Kidney epithelial cell (primary cell): ENCODE measurements at regions not wholly inside any gene's neighbourhood (a gene's known extent, or its start where the extent isn't known, plus 50 kb on each side); places are given as distances from the start of the nearest gene placed in this dataset.

Experiments used
- DNase-seq: peaks from one replicate; pipeline ENCODE4 v3.0.0-alpha.2; 2010; ENCODE audit warnings: low read depth
- H3K27me3 ChIP-seq: 2 replicates; pipeline ENCODE4 v1.6.0; 2011; ENCODE audit warnings: low read length; ENCODE audit not compliant: control insufficient read depth, insufficient read depth
- H3K36me3 ChIP-seq: 2 replicates; pipeline ENCODE4 v1.5.1; 2011; ENCODE audit warnings: low read length; ENCODE audit not compliant: control insufficient read depth, insufficient read depth
- H3K4me3 ChIP-seq: 2 replicates; pipeline ENCODE4 v1.5.1; 2011; ENCODE audit warnings: low read depth, mild to moderate bottlenecking, control low read depth, low read length
- TF ChIP-seq, protein P1 (sequence below): IDR thresholded peaks from 2 replicates; pipeline ENCODE4 v1.5.1; 2011; ENCODE audit warnings: mild to moderate bottlenecking, moderate library complexity, low read length, control low read depth, inconsistent platforms; ENCODE audit not compliant: insufficient read depth, poor library complexity, severe bottlenecking

DNA sequence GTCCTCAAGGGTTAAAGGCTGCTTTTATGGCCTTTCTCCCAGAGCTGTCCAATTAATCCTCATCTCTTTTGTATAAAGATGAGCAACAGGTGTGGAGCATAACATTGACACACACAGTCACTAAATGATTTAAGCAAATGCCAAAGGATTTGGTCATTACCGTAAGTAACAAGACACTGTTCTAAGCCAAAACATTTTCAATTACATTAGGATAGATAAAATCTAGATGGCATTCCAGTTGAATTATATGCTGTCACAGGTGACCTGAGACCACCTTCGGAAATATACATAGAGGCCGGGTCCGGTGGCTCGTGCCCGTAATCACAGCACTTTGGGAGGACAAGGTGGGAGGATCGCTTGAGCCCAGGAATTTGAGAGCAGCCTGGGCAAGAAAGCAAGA lies 105.3 kb upstream of the UBE3A start:
- H3K36me3 ChIP-seq = no peaks in the 10 kb centered on the region
- no peak for DNase-seq
- TF ChIP-seq, protein P1, sequence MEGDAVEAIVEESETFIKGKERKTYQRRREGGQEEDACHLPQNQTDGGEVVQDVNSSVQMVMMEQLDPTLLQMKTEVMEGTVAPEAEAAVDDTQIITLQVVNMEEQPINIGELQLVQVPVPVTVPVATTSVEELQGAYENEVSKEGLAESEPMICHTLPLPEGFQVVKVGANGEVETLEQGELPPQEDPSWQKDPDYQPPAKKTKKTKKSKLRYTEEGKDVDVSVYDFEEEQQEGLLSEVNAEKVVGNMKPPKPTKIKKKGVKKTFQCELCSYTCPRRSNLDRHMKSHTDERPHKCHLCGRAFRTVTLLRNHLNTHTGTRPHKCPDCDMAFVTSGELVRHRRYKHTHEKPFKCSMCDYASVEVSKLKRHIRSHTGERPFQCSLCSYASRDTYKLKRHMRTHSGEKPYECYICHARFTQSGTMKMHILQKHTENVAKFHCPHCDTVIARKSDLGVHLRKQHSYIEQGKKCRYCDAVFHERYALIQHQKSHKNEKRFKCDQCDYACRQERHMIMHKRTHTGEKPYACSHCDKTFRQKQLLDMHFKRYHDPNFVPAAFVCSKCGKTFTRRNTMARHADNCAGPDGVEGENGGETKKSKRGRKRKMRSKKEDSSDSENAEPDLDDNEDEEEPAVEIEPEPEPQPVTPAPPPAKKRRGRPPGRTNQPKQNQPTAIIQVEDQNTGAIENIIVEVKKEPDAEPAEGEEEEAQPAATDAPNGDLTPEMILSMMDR = no peak
- H3K27me3 ChIP-seq = no peaks in the 10 kb centered on the region
- no peak overlapping the region for H3K4me3 ChIP-seq

DNA sequence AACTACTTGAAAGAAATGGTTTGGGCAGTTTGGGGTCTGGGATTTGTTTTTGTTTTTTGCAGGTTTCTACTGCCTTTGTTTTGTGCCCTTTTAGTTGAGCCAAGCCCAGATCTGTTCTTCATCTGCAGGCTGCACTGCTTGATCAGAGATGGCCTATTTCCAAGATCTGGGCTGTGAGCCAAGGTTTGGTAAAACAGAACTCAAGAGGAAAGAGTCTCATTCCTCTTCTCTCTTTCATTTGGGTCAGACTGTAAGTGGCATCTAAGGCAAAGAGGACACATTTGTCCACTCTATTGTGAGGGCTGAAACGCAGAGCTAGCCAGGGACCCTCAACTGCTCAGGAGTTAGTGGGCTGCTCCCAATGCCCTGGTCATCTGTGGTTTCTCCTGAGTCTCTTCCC lies 104.4 kb upstream of the UBE3A start:
- TF ChIP-seq, protein P1 = no peak
- peak; percentile 5 for DNase-seq
- H3K4me3 ChIP-seq = no peak overlapping the region
- no peaks in the 10 kb centered on the region for H3K36me3 ChIP-seq
- no peaks in the 10 kb centered on the region for H3K27me3 ChIP-seq

DNA sequence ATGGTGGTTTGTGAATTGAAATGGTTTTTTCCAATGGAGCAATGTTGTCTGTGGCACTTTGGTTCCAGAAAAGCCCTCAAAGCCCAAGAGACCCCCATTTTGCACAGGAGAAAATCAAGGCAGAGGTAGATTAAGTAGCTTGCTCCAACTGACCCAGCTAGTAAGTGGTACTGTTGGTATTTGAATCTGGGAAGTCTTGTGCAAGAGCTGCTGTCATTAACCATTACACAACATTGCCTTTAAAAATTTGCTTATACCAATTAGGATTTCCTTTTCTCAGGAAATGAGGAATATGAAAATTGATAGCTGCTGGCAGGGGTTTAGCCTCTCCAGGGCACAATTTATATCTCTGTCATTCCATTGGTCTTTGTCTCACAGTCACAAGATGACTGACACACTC lies 102.4 kb upstream of the UBE3A start:
- H3K4me3 ChIP-seq = no peak overlapping the region
- TF ChIP-seq, protein P1 = no peak
- no peaks in the 10 kb centered on the region for H3K27me3 ChIP-seq
- H3K36me3 ChIP-seq = no peaks in the 10 kb centered on the region
- DNase-seq = no peak

DNA sequence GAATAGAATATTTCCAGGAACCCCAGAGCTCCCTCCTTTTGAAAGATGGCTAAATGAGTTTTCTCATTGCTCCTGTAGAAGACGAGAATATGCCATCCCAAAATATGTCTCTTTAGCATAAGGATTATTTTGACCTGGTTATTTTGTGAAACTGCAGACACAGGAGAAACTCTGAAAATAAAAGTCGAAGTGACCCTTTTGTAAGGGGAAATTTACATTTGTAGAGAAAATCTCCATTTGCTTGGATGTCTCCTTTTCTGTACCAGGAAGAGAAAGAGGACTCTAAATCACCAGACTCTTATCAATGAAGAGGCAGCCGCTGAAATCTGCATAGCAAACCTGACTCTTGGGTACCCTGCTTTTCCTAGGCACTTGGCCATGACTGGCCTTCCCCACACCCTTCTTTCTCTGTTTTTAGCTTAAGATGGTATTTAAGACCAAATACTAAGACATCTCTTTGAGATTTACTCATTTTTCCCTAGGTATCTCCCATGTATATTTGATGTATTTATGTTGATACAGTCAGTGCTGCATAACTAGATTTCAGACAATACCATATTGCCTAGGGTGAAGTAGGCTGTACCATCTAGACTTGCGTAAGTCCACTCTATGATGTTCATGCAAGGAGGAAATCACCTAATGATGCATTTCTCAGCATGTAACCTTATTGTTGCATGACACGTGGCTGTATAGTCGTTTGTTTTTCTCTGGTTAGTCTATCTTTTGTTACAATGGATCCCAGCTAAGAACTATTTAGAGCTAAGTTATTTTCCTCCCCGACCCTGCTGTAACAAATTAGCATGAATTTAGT lies 98.2 kb upstream of the UBE3A start:
- Histone ChIP-seq H3K4me3 (no peak overlapping the region), H3K36me3 (no peaks in the 10 kb centered on the region), H3K27me3 (no peaks in the 10 kb centered on the region)
- DNase-seq = no peak
- TF ChIP-seq, protein P1 = no peak

DNA sequence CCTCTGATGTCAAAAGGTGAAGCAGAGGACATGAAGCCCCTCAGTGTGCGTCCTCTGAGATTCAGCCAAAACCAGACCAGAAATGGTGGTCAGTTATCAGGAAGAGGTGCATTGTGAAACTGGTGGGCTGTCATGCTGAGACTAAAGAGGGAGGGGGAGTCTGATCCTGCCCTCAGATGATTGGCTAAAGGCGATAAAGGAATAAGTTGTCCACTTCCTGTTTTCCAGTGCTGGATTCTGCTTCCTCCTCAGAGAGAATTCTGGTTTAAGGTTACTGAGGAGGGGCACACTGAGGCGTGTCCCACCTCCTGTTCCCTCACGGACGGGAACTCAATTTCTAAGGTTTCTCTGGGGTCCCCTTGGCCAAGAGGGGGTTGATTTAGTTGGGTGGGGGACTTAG lies 97.0 kb upstream of the UBE3A start:
- no peak for DNase-seq
- Histone ChIP-seq H3K36me3 (no peaks in the 10 kb centered on the region), H3K27me3 (no peaks in the 10 kb centered on the region), H3K4me3 (no peak overlapping the region)
- TF ChIP-seq, protein P1 = no peak

DNA sequence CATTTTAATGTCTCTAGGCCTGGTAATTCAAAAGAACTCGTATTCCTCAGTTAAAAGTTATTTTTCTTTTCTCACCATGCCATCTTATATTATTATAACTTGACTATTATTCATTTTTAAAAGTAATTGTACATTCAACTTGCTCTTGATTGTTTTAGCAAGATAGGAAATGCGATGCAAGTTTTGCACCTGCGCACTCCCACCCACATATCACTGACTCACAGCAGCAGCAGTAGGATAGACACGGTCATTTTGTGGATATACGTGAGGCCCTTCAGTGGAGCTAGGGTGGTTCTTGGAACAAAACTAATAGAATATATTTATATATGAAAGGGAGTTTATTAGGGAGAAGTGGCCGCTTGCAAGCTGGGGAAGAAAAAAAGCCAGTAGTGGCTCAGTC lies 95.5 kb upstream of the UBE3A start:
- DNase-seq = no peak
- TF ChIP-seq, protein P1 = no peak

More for the DNA sequence above, 95.5 kb upstream of the UBE3A start:
- no peaks in the 10 kb centered on the region for H3K27me3 ChIP-seq
- H3K4me3 ChIP-seq = no peak overlapping the region
- H3K36me3 ChIP-seq = no peaks in the 10 kb centered on the region
